ENCODE measurements at regions not wholly inside any gene's neighbourhood (a gene's known extent, or its start where the extent isn't known, plus 50 kb on each side); places are given as distances from the start of the nearest gene placed in this dataset.

DNA sequence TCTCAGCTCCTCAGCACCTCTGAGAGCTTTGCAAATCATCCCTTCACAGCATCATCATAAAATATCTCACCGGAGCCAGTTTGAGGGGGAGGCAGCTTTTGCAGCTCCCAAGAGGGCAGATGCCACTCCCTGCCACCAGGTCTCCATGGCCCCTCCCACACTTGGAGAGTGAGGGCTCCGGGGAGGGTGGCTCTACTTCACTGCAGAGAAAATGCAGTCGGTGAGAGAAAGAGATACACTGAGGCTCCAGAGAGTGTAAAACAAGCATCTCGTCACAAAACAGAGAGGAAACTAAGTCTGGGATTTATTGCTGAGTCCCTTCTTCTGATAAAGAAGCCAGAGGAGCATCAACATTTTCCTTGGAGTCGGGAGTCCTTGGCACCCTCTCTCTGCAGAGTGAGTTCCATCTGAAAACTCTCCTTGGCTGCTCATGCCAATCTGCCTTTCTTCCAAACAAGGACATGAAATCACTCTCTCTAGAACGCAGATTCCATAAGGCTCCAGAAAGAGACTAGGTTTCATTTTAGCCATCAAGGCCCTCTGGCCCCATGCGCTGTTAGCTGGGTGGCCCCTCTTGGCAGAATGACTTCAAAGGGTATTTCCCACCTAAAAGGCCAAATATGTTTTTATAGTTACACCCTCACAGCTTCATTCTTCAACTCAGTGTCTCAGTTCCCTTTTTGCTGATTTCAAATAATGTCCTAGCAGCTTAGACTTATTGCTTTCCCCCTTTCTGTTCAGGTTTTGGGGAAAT is 70.6 kb upstream of the F13A1 start:
- H3K4me2 ChIP-seq (ENCODE audit: insufficient read depth, low read length), result no peak overlapping the region
- no peak overlapping the region for H2AFZ ChIP-seq (ENCODE audit: low read depth, low read length)
- POLR2A ChIA-PET, result no interaction called here
- no peaks in the 10 kb centered on the region for H3K9me3 ChIP-seq (replicated peaks; ENCODE audit: control insufficient read depth, insufficient read depth, low read length)
- no peaks in the 10 kb centered on the region for H4K20me1 ChIP-seq (replicated peaks; ENCODE audit: control insufficient read depth, extremely low read depth, insufficient read depth, low read length)
- H3K36me3 ChIP-seq (ENCODE audit: control insufficient read depth in 2 of 2, extremely low read depth in 1 of 2, insufficient read depth in 2 of 2, low read length in 2 of 2), result no peaks in the 10 kb centered on the region
- FAIRE-seq (no peak), DNase-seq (ENCODE audit: low read depth, low spot score) (no peak)
- H3K27me3 ChIP-seq (ENCODE audit: control insufficient read depth in 2 of 2, insufficient read depth in 2 of 2, low read length in 2 of 2), result no peaks in the 10 kb centered on the region
- intact Hi-C loops (cut with micrococcal nuclease) (no loop called here), dilution Hi-C loops (cut with MboI; ENCODE audit: extremely low pct_ligation_motif_present, low sequenced_read_pairs) (no loop called here)
- CTCF ChIA-PET, result no interaction called here
- no peaks in the 10 kb centered on the region for H3K9me1 ChIP-seq (replicated peaks; ENCODE audit: control insufficient read depth, extremely low read depth, insufficient read depth, low read length)
- H3K4me1 ChIP-seq (ENCODE audit: control insufficient read depth, extremely low read depth, insufficient read depth, low read length), result no peaks in the 10 kb centered on the region
- TF ChIP-seq POLR2A (IDR thresholded peaks at IDR 0.05; ENCODE audit: low read depth, low read length), result no peak
- no peak for TF ChIP-seq POLR2AphosphoS5 (IDR thresholded peaks at IDR 0.05; ENCODE audit: insufficient read depth, low read depth, low read length)
- H3K27ac ChIP-seq (ENCODE audit: insufficient read depth, low read depth, low read length), result no peak overlapping the region
- no peaks in the 10 kb centered on the region for H3K79me2 ChIP-seq (ENCODE audit: control insufficient read depth, insufficient read depth, low read length)
- no peak overlapping the region for H3K9ac ChIP-seq (replicated peaks; ENCODE audit: extremely low read depth, insufficient read depth, low read length)
- no TSS peak for BruUV-seq (replicated peaks)
- no peak overlapping the region for H3K4me3 ChIP-seq (replicated peaks in 1 of 3; ENCODE audit: insufficient read depth in 1 of 3, low read depth in 1 of 3, low read length in 3 of 3)

DNA sequence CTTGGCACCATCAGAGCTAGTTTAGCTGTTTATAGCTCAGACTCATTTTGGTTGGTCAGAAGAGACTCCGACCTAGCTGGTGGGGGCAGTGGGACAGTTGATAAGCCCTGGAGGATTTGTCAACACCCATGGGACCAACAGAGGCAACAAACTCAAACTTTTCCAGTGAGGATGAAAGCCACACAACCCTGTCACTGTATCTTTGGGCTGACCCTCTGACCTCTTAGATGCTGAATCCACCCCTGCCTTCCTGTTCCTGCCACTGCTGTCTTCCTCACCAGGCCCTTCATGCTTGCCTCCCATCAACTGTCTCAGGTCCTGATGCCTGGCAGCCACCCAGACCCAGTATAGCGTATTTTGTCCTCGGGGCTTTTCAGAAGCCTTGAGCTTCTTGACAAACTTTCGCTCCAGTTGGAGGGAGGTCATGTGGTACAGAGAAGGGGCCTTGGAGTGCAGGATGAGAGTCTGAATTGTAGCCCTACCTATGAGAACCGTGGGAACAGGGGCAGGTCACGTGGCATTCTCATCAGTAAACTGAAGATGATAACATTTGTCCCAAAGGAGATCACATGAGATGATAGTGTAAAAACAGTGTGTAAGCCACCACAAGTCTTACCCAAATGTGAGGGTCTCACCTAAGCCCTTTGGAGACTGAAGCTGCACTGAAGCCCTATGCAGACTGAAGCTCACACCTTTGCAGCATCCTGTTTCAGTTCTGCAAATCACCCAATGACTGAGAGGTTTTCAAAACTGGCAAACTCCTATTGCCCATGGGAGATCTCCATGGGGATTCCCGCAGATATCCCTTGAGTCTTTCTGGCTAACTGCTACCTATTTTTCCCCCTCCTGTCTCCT is 72.0 kb upstream of the F13A1 start:
- ChIA-PET POLR2A (no interaction called here), CTCF (no interaction called here)
- Histone ChIP-seq H3K4me2 (ENCODE audit: insufficient read depth, low read length) (no peak overlapping the region), H3K9me1 (replicated peaks; ENCODE audit: control insufficient read depth, extremely low read depth, insufficient read depth, low read length) (no peaks in the 10 kb centered on the region), H2AFZ (ENCODE audit: low read depth, low read length) (no peak overlapping the region), H3K79me2 (ENCODE audit: control insufficient read depth, insufficient read depth, low read length) (no peaks in the 10 kb centered on the region), H3K9me3 (replicated peaks; ENCODE audit: control insufficient read depth, insufficient read depth, low read length) (no peaks in the 10 kb centered on the region), H4K20me1 (replicated peaks; ENCODE audit: control insufficient read depth, extremely low read depth, insufficient read depth, low read length) (no peaks in the 10 kb centered on the region), H3K27me3 (ENCODE audit: control insufficient read depth in 2 of 2, insufficient read depth in 2 of 2, low read length in 2 of 2) (no peaks in the 10 kb centered on the region), H3K4me1 (ENCODE audit: control insufficient read depth, extremely low read depth, insufficient read depth, low read length) (no peaks in the 10 kb centered on the region), H3K27ac (ENCODE audit: insufficient read depth, low read depth, low read length) (no peak overlapping the region), H3K4me3 (replicated peaks in 1 of 3; ENCODE audit: insufficient read depth in 1 of 3, low read depth in 1 of 3, low read length in 3 of 3) (no peak overlapping the region), H3K36me3 (ENCODE audit: control insufficient read depth in 2 of 2, extremely low read depth in 1 of 2, insufficient read depth in 2 of 2, low read length in 2 of 2) (no peaks in the 10 kb centered on the region), H3K9ac (replicated peaks; ENCODE audit: extremely low read depth, insufficient read depth, low read length) (no peak overlapping the region)
- BruUV-seq (replicated peaks), result no TSS peak
- TF ChIP-seq JUN (IDR thresholded peaks at IDR 0.05; ENCODE audit: borderline replicate concordance, insufficient read depth, insufficient read length, low read depth) (no peak), POLR2AphosphoS5 (IDR thresholded peaks at IDR 0.05; ENCODE audit: insufficient read depth, low read depth, low read length) (no peak), FOS (IDR thresholded peaks at IDR 0.05; ENCODE audit: borderline replicate concordance, insufficient read depth, low read length) (no peak), GATA2 (IDR thresholded peaks at IDR 0.05; ENCODE audit: insufficient read depth, insufficient read length, low read depth, low read length) (no peak), POLR2A (IDR thresholded peaks at IDR 0.05; ENCODE audit: low read depth, low read length) (no peak), MYC (IDR thresholded peaks at IDR 0.05; ENCODE audit: low read depth, low read length) (no peak), EZH2 (IDR thresholded peaks at IDR 0.05; ENCODE audit: borderline replicate concordance, low read depth, low read length, severe bottlenecking) (no peak)
- TF ChIP-seq, protein P1, sequence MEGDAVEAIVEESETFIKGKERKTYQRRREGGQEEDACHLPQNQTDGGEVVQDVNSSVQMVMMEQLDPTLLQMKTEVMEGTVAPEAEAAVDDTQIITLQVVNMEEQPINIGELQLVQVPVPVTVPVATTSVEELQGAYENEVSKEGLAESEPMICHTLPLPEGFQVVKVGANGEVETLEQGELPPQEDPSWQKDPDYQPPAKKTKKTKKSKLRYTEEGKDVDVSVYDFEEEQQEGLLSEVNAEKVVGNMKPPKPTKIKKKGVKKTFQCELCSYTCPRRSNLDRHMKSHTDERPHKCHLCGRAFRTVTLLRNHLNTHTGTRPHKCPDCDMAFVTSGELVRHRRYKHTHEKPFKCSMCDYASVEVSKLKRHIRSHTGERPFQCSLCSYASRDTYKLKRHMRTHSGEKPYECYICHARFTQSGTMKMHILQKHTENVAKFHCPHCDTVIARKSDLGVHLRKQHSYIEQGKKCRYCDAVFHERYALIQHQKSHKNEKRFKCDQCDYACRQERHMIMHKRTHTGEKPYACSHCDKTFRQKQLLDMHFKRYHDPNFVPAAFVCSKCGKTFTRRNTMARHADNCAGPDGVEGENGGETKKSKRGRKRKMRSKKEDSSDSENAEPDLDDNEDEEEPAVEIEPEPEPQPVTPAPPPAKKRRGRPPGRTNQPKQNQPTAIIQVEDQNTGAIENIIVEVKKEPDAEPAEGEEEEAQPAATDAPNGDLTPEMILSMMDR (IDR thresholded peaks at IDR 0.05; ENCODE audit: extremely low read depth in 1 of 2, insufficient read depth in 1 of 2, low read depth in 1 of 2, low read length in 2 of 2), result no peak
- TF ChIP-seq, protein P2, sequence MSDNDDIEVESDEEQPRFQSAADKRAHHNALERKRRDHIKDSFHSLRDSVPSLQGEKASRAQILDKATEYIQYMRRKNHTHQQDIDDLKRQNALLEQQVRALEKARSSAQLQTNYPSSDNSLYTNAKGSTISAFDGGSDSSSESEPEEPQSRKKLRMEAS (IDR thresholded peaks at IDR 0.05; ENCODE audit: insufficient read depth, insufficient read length), result no peak
- intact Hi-C loops (cut with micrococcal nuclease) (no loop called here), dilution Hi-C loops (cut with MboI; ENCODE audit: extremely low pct_ligation_motif_present, low sequenced_read_pairs) (no loop called here)
- FAIRE-seq (no peak), DNase-seq (ENCODE audit: low read depth, low spot score) (no peak)

All from endothelial cell of umbilical vein (primary cell).